ENCODE measurements at regions not wholly inside any gene's neighbourhood (a gene's known extent, or its start where the extent isn't known, plus 50 kb on each side); places are given as distances from the start of the nearest gene placed in this dataset.

DNA sequence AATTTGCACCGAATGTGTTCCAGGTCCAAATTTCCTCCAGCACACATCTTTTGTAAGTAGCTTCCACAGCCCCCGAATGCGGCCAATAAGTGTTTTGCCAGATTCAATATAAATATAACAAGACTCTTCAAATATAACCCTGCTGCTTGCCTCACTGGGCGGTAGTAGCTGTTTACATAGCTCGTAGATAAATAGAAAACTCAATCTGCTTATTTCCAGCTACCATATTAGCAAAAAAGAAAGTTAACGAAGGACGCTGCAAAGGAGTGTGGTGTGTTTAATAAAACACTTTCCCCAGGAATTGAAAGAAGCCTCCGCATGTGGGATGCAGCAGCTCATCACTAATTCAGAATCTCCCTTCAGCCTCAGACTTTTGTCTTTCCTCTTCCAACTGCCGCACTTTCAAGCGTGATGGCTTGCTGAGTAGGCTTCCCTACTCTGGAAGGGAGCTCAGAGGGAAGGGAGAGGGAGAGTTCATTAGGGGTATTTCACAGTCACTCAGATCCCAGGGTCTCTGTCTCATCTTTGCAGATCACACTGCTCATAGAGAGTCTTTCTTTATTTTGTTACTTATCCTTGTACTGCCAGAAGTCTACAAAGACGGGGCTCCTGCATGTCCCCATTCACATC is 367.0 kb downstream of the RND3 start:
- TF ChIP-seq POLR2A (IDR thresholded peaks at IDR 0.05) (no peak), CTCF (IDR thresholded peaks at IDR 0.05) (no peak)
